Body of pancreas (tissue), 4 donors: ENCODE measurements at regions not wholly inside any gene's neighbourhood (a gene's known extent, or its start where the extent isn't known, plus 50 kb on each side); places are given as distances from the start of the nearest gene placed in this dataset.

ENCODE experiments used
- ATAC-seq: fragments of 150-250 bp; one replicate; pipeline ENCODE4 v1.9.1; 2016
- DNase-seq, 4 donors: peaks; one replicate each; pipeline ENCODE4 v3.0.0-alpha.2; 2019
- H3K27ac ChIP-seq, 4 donors: fragments of 200-600 bp; sonication (generic); 1 replicate in 3 of 4; 2 replicates in 1 of 4; pipeline versions ENCODE4 v1.5.1 to v1.6.1; 2016 to 2019; ENCODE audit warnings: mild to moderate bottlenecking in 1 of 4, mixed read lengths in 1 of 4, moderate library complexity in 1 of 4
- H3K27me3 ChIP-seq, 2 donors: fragments of 200-600 bp; sonication (generic); one replicate each; pipeline ENCODE4 v1.6.0; 2016; ENCODE audit warnings: mild to moderate bottlenecking in 1 of 2
- H3K36me3 ChIP-seq, 2 donors: fragments of 200-600 bp; sonication (generic); replicated peaks in 1 of 2; 2 replicates each; pipeline ENCODE4 v1.5.1; 2016; ENCODE audit warnings: low read depth in 2 of 2; ENCODE audit not compliant: insufficient read depth in 1 of 2
- H3K4me1 ChIP-seq: fragments of 200-600 bp; sonication (generic); one replicate; pipeline ENCODE4 v1.6.0; 2016
- H3K4me3 ChIP-seq, 2 donors: fragments of 200-600 bp; sonication (generic); 1 replicate in 1 of 2; 2 replicates in 1 of 2; pipeline ENCODE4 v1.5.1; 2016 to 2019
- H3K9me3 ChIP-seq, 3 donors: fragments of 200-600 bp; sonication (generic); 1 replicate in 2 of 3; 2 replicates in 1 of 3; pipeline ENCODE4 v1.5.1; 2016
- CTCF ChIP-seq, 7 experiments: fragments of 450-650 bp in 4 of 7; fragments of 200-600 bp in 3 of 7; sonication (generic) in 3 of 7; IDR thresholded peaks; one replicate each; pipeline ENCODE4 v1.5.1; 2016 to 2019; ENCODE audit warnings: antibody characterized with exemption in 7 of 7
- POLR2A ChIP-seq, 3 donors: fragments of 450-650 bp; IDR thresholded peaks; one replicate each; pipeline ENCODE4 v1.6.1; 2016; ENCODE audit warnings: antibody characterized with exemption in 3 of 3, mild to moderate bottlenecking in 2 of 3
- WGBS, 2 donors: methylation state at CpG; one replicate each; pipeline ENCODE4 v1.1.5; 2017; 5-methylcytosine and 5-hydroxymethylcytosine counted together
- intact Hi-C: fragments of 100-400 bp; cut with DNase I; formaldehyde crosslinking; loops from one replicate; pipeline ENCODE4 v1.15.1; 2023

DNA sequence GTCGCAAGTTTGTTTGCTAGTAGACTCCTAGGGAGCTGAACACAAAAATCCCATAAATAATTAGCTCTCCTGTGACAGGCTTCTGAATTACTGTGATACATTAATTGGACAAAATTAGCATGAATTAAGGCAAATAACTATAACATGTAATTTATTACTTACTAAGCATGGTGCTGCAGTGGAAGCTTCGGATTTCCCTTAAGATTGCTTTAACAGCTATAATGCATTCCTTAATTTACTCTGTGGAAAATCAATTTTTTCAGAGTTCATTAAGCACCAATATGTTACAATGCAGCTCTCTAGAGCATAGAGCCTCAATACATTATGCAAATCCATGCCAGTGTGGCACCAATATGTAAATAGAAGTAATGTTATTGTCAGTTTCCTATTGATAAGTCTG lies 201.5 kb downstream of the MDFIC start:
- Histone ChIP-seq H3K4me3 (no peak overlapping the region), H3K27ac (no peak overlapping the region), H3K27me3 (no peaks in the 10 kb centered on the region), H3K9me3 (no peaks in the 10 kb centered on the region), H3K36me3 (no peaks in the 10 kb centered on the region), H3K4me1 (peaks cover 20% of the 10 kb centered on the region)
- TF ChIP-seq POLR2A (IDR thresholded peaks at IDR 0.05) (no peak), CTCF (IDR thresholded peaks at IDR 0.05) (no peak)
- no peak for DNase-seq
- 62 to 71% methylated on average over 2 of the region's 2 CpGs for WGBS, 2 donors
- no peak for ATAC-seq
- intact Hi-C loops: no loop called here

GRCh38 chr7:115122388-115122787 lies 200.5 kb downstream of the MDFIC start:
- WGBS, 2 donors: 18 to 19% methylated on average over 1 of the region's 1 CpG
- Histone ChIP-seq H3K4me3 (no peak overlapping the region), H3K9me3 (no peaks in the 10 kb centered on the region), H3K27ac (no peak overlapping the region), H3K27me3 (no peaks in the 10 kb centered on the region), H3K36me3 (no peaks in the 10 kb centered on the region), H3K4me1 (peaks cover 14% of the 10 kb centered on the region)
- DNase-seq (no peak), ATAC-seq (no peak)
- intact Hi-C loops: no loop called here
- no peak for TF ChIP-seq POLR2A (IDR thresholded peaks at IDR 0.05)
- TF ChIP-seq CTCF (IDR thresholded peaks at IDR 0.05): no peak

DNA sequence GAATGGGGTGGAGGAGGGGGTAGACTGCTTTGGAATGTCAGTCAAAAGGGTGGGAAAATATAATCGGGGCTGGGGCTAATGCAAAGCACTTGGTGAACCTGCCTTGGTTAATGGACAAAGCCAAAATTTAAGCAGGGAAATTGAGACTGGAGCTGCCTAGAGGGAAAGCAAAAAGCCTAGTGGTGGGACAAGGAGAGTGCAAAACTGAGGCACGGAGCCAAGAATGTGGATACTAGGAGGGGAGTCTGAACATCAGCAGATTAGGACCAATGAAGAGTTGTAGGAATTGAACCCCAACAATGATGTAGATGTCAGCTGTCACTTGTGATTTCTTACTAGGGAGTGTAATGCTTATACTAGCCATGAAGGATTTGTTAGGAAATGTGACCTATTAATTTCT lies 195.9 kb downstream of the MDFIC start:
- peak in 2 of 7 experiments; percentile 8 to 26 for TF ChIP-seq CTCF (IDR thresholded peaks at IDR 0.05)
- no peak for TF ChIP-seq POLR2A (IDR thresholded peaks at IDR 0.05)
- Histone ChIP-seq H3K27me3 (no peaks in the 10 kb centered on the region), H3K4me3 (no peak overlapping the region), H3K27ac (peak overlapping the region in 2 of 4 donors; percentile 32 to 71), H3K9me3 (no peaks in the 10 kb centered on the region), H3K4me1 (peaks cover 34% of the 10 kb centered on the region), H3K36me3 (no peaks in the 10 kb centered on the region)
- ATAC-seq (no peak), DNase-seq (no peak)
- 56% methylated on average over 2 of the region's 2 CpGs for WGBS, 2 donors
- intact Hi-C loops: no loop called here

DNA sequence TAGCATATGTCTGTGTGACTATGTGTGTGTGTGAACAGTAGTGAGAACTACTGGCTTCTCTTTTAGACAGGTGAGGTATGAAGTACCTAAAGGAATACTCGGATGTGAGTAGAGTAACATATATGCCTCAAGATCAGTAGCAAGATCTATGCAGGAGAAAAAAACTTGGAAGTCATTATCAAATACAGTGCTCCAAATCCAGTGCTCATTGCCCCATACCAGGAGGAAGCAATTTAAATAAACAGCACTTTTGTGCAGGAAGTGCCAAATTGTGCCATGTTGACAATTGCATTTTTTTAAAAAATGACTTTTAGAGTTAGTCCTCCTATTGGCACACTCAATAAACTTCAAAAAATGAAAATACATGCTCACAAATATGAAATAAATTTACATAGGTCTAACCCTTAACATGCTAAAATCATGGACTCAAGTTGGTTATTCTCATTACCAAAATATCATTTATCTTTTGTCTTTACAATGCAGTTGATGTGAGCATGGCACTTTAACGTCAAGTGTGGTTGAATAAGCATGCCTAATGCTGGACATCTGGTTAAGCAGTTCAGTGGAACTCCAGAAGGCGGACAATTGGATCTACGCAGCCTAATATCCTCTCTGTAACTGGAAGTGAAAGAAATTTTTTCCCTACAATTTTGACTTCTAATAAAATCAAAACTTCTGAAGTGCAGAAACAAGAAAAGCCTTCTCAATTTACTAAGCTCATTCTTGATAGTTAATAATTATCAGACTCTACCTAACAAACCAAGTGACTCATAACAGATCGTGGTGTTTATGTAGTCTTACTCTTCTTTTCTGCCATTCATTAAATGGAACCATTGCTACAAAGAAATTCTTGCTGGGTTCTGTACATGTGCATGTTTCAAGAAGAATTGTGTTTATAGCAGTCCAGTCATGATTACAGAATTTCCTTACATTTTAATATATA lies 195.2 kb downstream of the MDFIC start:
- intact Hi-C loops: no loop called here
- Histone ChIP-seq H3K4me3 (no peak overlapping the region), H3K27ac (peak overlapping the region; percentile 19 to 71 (median 38)), H3K27me3 (no peaks in the 10 kb centered on the region), H3K36me3 (no peaks in the 10 kb centered on the region), H3K4me1 (peaks cover 31% of the 10 kb centered on the region), H3K9me3 (no peaks in the 10 kb centered on the region)
- DNase-seq (peak in 2 of 4 donors; percentile 14 to 23), ATAC-seq (peak; percentile 78)
- TF ChIP-seq CTCF (IDR thresholded peaks at IDR 0.05): peak in 4 of 7 experiments; percentile 10 to 37 (median 18)
- no peak for TF ChIP-seq POLR2A (IDR thresholded peaks at IDR 0.05)
- 38 to 41% methylated on average over 5 of the region's 5 CpGs for WGBS, 2 donors
